ENCODE measurements at regions not wholly inside any gene's neighbourhood (a gene's known extent, or its start where the extent isn't known, plus 50 kb on each side); places are given as distances from the start of the nearest gene placed in this dataset.

DNA sequence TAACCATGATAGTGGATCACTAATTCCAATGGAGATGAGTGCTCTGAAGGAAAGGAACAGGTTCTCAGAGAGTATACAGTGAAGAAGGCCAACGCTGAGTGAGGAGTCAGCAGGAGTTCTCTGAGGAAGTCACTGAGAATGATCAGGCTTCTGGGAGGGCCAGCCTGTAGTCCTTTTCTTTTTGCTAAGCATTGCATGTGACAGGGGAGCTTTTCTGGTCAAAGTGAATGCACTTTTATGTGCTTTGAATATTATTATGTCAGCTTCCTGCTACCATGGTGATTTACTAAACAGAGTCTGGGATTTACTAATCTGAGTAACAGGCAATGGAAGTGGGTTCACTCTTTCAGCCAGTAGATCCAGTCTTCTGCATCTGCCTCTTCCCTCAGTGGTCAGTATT, 81.1 kb upstream of the SERP2 start:
- DNase-seq = no peak

- DNase-seq = no peak
Observed at GRCh38 chr13:44293374-44293773, 80.2 kb upstream of the SERP2 start.

- no peak for DNase-seq
Observed at GRCh38 chr13:44293908-44294735, 79.5 kb upstream of the SERP2 start.

GRCh38 chr13:44294876-44295275, 78.7 kb upstream of the SERP2 start:
- DNase-seq = no peak

GRCh38 chr13:44296856-44297255, 76.8 kb upstream of the SERP2 start:
- no peak for DNase-seq

DNA sequence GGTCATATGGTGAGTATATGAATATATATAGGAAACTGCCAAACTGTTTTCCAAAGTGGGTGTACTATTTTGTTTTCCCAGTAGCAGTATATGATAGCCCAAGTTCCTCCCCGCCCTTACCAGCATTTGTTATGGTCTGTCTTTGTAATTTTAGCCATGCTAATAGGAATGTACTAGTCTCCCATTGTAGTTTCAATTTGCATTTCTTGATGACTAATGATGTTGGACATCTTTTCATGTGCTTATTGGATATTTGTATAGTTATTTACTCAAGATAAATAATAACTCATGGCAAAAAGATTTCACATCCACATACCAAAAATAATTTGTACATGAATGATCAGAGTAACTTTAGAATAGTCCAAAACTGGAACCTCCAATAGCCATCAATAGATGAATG, 75.3 kb upstream of the SERP2 start:
- no peak for DNase-seq

DNA sequence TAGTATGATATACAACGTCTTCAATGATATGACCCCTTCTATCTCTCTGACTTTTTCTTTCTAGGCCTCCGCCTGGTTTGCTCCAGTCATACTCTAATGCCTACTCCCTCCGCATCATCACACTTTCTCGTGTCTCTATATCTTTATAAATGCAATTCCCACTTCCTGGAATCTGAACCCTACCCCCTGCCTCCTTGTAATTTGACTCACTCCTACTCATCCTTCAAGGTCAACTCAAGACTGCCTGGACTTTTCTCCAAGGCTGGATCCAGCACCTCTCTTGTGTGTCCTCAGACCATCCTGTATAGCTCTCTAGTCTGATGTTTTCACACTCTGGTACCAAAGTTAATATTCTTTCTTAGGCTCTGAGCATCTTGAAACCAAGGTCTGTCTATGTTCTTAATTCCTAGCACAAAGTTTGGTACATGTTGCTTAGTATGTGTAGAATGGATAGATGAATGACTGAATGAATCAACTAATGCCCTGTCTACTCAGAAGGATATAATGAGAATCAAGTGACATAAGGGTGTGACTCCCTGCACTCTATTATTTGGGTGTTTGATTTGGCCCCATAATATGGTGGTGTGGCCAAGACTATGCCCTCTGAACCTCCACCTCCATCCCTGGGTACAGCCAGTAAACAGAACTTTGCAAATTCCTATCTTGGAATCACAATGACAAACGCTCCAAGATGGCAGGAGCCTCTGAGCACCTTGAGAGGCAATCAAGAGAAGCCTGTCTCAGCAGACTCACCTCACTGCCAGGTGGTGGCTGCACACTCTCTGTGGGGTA, 74.3 kb upstream of the SERP2 start:
- DNase-seq = no peak

GRCh38 chr13:44300895-44301638, 72.6 kb upstream of the SERP2 start:
- peak; percentile 36 for DNase-seq

GRCh38 chr13:44301639-44302015, 72.0 kb upstream of the SERP2 start:
- no peak for DNase-seq

DNA sequence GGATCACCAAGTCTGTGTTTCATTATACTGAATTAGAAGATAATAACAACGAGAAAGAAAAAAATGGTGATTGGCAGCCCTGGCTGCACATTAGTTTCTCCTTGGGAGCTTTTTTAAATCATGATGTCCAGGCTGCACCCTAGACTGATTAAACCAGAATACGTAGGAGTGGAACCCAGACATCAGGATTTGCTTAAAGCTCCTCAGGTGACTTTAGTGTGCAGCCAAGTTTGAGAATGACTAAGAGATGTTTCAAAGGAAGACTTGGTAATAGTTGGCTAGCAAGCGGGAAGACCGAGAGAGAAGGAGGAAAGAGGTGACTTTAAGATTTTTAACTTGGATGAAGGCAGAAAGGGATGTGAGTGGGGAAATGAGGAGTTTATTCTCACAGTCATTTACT, 71.4 kb upstream of the SERP2 start:
- no peak for DNase-seq

DNA sequence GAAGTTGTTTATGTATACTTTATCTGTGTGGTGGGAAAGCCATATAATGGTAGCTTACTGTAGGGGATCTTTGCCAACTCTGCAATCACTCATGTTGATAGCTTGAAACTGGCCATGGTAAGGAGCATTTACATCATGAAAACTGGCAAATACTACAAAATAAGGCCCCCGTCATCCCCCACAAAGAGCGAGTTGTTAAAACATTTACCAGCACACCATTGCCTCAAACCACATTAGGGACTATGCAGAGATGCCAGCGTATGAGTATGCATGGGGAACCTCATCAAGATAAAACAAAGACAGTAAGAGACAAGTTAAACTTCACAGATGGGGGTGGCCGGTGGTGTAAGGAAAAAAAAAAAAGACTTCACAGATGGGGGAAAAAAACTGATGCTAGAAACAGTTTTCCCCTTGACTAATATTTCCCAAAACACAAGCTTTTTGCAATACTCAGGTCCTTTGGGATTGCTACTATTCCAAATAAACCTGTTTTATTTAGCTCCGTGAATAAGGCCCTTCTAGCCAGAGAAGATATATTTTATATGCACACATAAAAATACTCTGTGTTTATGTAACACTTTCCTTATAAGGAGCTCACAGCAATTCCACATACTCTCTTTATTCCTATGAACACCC, 70.6 kb upstream of the SERP2 start:
- DNase-seq = no peak

- no peak for DNase-seq
Observed at GRCh38 chr13:44303681-44304432, 69.8 kb upstream of the SERP2 start.

GRCh38 chr13:44304433-44304725, 69.2 kb upstream of the SERP2 start:
- DNase-seq = no peak

DNA sequence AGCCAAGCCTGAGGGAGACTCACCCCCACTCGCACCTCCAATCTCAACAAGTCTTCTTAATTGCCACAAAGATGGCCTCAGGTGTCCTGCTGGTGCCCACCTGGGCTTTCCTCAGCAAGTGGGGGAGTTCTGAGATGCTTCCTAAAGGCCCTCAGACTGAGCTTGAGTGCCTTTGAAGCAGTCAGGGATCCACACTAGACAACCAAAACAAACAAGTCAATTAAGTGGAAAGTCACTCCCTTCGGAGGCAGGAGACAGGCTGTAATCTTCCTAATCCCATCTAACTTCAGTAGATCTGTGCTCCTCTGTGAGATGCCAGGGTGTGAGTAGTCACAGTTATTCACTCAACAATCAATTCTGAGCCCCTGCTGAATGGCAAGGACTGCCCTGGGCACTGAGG, 68.3 kb upstream of the SERP2 start:
- DNase-seq = no peak

GRCh38 chr13:44305917-44306370, 67.7 kb upstream of the SERP2 start:
- no peak for DNase-seq

- no peak for DNase-seq
Observed at GRCh38 chr13:44306371-44307192, 67.0 kb upstream of the SERP2 start.

- DNase-seq = no peak
Observed at GRCh38 chr13:44307255-44307654, 66.4 kb upstream of the SERP2 start.

GRCh38 chr13:44307844-44308243, 65.8 kb upstream of the SERP2 start:
- no peak for DNase-seq

DNA sequence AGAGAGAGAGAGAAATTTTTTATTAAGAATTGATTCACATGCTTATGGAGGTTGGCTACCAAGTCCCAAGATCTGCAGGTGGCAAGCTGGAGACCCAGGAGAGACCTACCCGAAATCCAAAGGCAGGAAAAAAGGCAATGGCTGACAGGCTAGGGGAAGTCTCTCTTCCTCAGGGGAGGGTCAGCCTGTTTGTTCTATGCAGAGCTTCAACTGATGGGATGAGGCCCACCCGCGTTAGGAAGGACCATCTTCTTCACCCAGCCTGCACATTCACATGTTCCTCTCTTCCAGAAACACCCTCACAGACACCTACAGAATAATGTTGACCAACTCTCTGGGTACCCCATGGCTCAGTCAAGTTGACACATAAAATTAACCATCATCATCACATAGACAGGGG, 65.3 kb upstream of the SERP2 start:
- no peak for DNase-seq

- no peak for DNase-seq
Observed at GRCh38 chr13:44309794-44310757, 63.5 kb upstream of the SERP2 start.

All from stimulated activated CD4-positive, alpha-beta T cell treated with anti-CD3 and anti-CD28 coated beads, Interleukin-1b, Interleukin-23, amount 100 ng/mL, for 48 hours (primary cell).